ENCODE measurements at regions not wholly inside any gene's neighbourhood (a gene's known extent, or its start where the extent isn't known, plus 50 kb on each side); places are given as distances from the start of the nearest gene placed in this dataset.
"Not testable (repeated sequence)": the region's sequence is repeated elsewhere in the genome, so short reads cannot be mapped to it uniquely, and the experiment has no call there.

- H3K27me3 ChIP-seq (ENCODE audit: insufficient read depth, low read length): no peaks in the 10 kb centered on the region
- no peak overlapping the region for H3K9ac ChIP-seq (ENCODE audit: low read depth, low read length)
- no peak overlapping the region for H3K4me3 ChIP-seq (ENCODE audit: low read length)
- no peaks in the 10 kb centered on the region for H3K36me3 ChIP-seq (ENCODE audit: insufficient read depth, low read length)
- H3K4me1 ChIP-seq (ENCODE audit: insufficient read depth, low read length): peaks cover 14% of the 10 kb centered on the region
- no peaks in the 10 kb centered on the region for H3K9me3 ChIP-seq (ENCODE audit: insufficient read depth, low read depth, low read length)
- 88% methylated on average over 3 of the region's 3 CpGs for WGBS
- H3K27ac ChIP-seq (ENCODE audit: low read depth, low read length): no peak overlapping the region
Observed at GRCh38 chr10:33935350-33935749, 600.9 kb upstream of the NRP1 start.

GRCh38 chr10:33930079-33930478 is 595.6 kb upstream of the NRP1 start:
- H3K27me3 ChIP-seq (ENCODE audit: insufficient read depth, low read length): no peaks in the 10 kb centered on the region
- H3K9me3 ChIP-seq (ENCODE audit: insufficient read depth, low read depth, low read length): no peaks in the 10 kb centered on the region
- H3K36me3 ChIP-seq (ENCODE audit: insufficient read depth, low read length): no peaks in the 10 kb centered on the region
- no peak overlapping the region for H3K4me3 ChIP-seq (ENCODE audit: low read length)
- WGBS: 90% methylated on average over 1 of the region's 1 CpG
- no peak overlapping the region for H3K9ac ChIP-seq (ENCODE audit: low read depth, low read length)
- H3K4me1 ChIP-seq (ENCODE audit: insufficient read depth, low read length): no peaks in the 10 kb centered on the region; the same call in 1 of the 2 replicates
- no peak overlapping the region for H3K27ac ChIP-seq (ENCODE audit: low read depth, low read length)

- Histone ChIP-seq H3K4me1 (ENCODE audit: insufficient read depth, low read length) (no peaks in the 10 kb centered on the region; the same call in 1 of the 2 replicates), H3K4me3 (ENCODE audit: low read length) (no peak overlapping the region), H3K9ac (ENCODE audit: low read depth, low read length) (no peak overlapping the region), H3K9me3 (ENCODE audit: insufficient read depth, low read depth, low read length) (no peaks in the 10 kb centered on the region), H3K27ac (ENCODE audit: low read depth, low read length) (no peak overlapping the region), H3K27me3 (ENCODE audit: insufficient read depth, low read length) (no peaks in the 10 kb centered on the region), H3K36me3 (ENCODE audit: insufficient read depth, low read length) (no peaks in the 10 kb centered on the region)
- WGBS: 97% methylated on average over 7 of the region's 7 CpGs
Observed at GRCh38 chr10:33927347-33927746, 592.9 kb upstream of the NRP1 start.

GRCh38 chr10:33921970-33922605 is 587.6 kb upstream of the NRP1 start:
- WGBS: 92% methylated on average over 4 of the region's 5 CpGs
- no peak overlapping the region for H3K9ac ChIP-seq (ENCODE audit: low read depth, low read length)
- no peak overlapping the region for H3K4me3 ChIP-seq (ENCODE audit: low read length)
- H3K4me1 ChIP-seq (ENCODE audit: insufficient read depth, low read length): no peaks in the 10 kb centered on the region
- H3K9me3 ChIP-seq (ENCODE audit: insufficient read depth, low read depth, low read length): no peaks in the 10 kb centered on the region
- no peaks in the 10 kb centered on the region for H3K27me3 ChIP-seq (ENCODE audit: insufficient read depth, low read length)
- no peak overlapping the region for H3K27ac ChIP-seq (ENCODE audit: low read depth, low read length)
- H3K36me3 ChIP-seq (ENCODE audit: insufficient read depth, low read length): no peaks in the 10 kb centered on the region

GRCh38 chr10:33920351-33920750 is 585.9 kb upstream of the NRP1 start:
- Histone ChIP-seq H3K27me3 (ENCODE audit: insufficient read depth, low read length) (no peaks in the 10 kb centered on the region), H3K27ac (ENCODE audit: low read depth, low read length) (no peak overlapping the region), H3K9ac (ENCODE audit: low read depth, low read length) (no peak overlapping the region), H3K4me1 (ENCODE audit: insufficient read depth, low read length) (no peaks in the 10 kb centered on the region), H3K4me3 (ENCODE audit: low read length) (no peak overlapping the region), H3K9me3 (ENCODE audit: insufficient read depth, low read depth, low read length) (no peaks in the 10 kb centered on the region), H3K36me3 (ENCODE audit: insufficient read depth, low read length) (no peaks in the 10 kb centered on the region)
- 93% methylated on average over 1 of the region's 1 CpG for WGBS

- H3K9ac ChIP-seq (ENCODE audit: low read depth, low read length): no peak overlapping the region
- H3K4me1 ChIP-seq (ENCODE audit: insufficient read depth, low read length): no peaks in the 10 kb centered on the region
- H3K4me3 ChIP-seq (ENCODE audit: low read length): no peak overlapping the region
- H3K9me3 ChIP-seq (ENCODE audit: insufficient read depth, low read depth, low read length): no peaks in the 10 kb centered on the region
- H3K36me3 ChIP-seq (ENCODE audit: insufficient read depth, low read length): no peaks in the 10 kb centered on the region
- 90% methylated on average over 1 of the region's 1 CpG for WGBS
- H3K27me3 ChIP-seq (ENCODE audit: insufficient read depth, low read length): no peaks in the 10 kb centered on the region
- H3K27ac ChIP-seq (ENCODE audit: low read depth, low read length): no peak overlapping the region
Observed at GRCh38 chr10:33919244-33919643, 584.8 kb upstream of the NRP1 start.

- H3K36me3 ChIP-seq (ENCODE audit: insufficient read depth, low read length): no peaks in the 10 kb centered on the region
- no peak overlapping the region for H3K9ac ChIP-seq (ENCODE audit: low read depth, low read length)
- no peaks in the 10 kb centered on the region for H3K9me3 ChIP-seq (ENCODE audit: insufficient read depth, low read depth, low read length)
- H3K4me3 ChIP-seq (ENCODE audit: low read length): no peak overlapping the region
- no peaks in the 10 kb centered on the region for H3K4me1 ChIP-seq (ENCODE audit: insufficient read depth, low read length)
- no peak overlapping the region for H3K27ac ChIP-seq (ENCODE audit: low read depth, low read length)
- H3K27me3 ChIP-seq (ENCODE audit: insufficient read depth, low read length): no peaks in the 10 kb centered on the region
- 94% methylated on average over 8 of the region's 8 CpGs for WGBS
Observed at GRCh38 chr10:33917069-33917780, 582.8 kb upstream of the NRP1 start.

GRCh38 chr10:33914746-33915145 is 580.3 kb upstream of the NRP1 start:
- H3K4me1 ChIP-seq (ENCODE audit: insufficient read depth, low read length): no peaks in the 10 kb centered on the region
- no peaks in the 10 kb centered on the region for H3K36me3 ChIP-seq (ENCODE audit: insufficient read depth, low read length)
- no peaks in the 10 kb centered on the region for H3K9me3 ChIP-seq (ENCODE audit: insufficient read depth, low read depth, low read length)
- no peak overlapping the region for H3K9ac ChIP-seq (ENCODE audit: low read depth, low read length)
- no peaks in the 10 kb centered on the region for H3K27me3 ChIP-seq (ENCODE audit: insufficient read depth, low read length)
- 92% methylated on average over 2 of the region's 2 CpGs for WGBS
- no peak overlapping the region for H3K4me3 ChIP-seq (ENCODE audit: low read length)
- no peak overlapping the region for H3K27ac ChIP-seq (ENCODE audit: low read depth, low read length)

- H3K9me3 ChIP-seq (ENCODE audit: insufficient read depth, low read depth, low read length): no peaks in the 10 kb centered on the region
- no peak overlapping the region for H3K9ac ChIP-seq (ENCODE audit: low read depth, low read length)
- H3K36me3 ChIP-seq (ENCODE audit: insufficient read depth, low read length): no peaks in the 10 kb centered on the region
- H3K4me1 ChIP-seq (ENCODE audit: insufficient read depth, low read length): no peaks in the 10 kb centered on the region
- no peak overlapping the region for H3K4me3 ChIP-seq (ENCODE audit: low read length)
- no peak overlapping the region for H3K27ac ChIP-seq (ENCODE audit: low read depth, low read length)
- no peaks in the 10 kb centered on the region for H3K27me3 ChIP-seq (ENCODE audit: insufficient read depth, low read length)
- WGBS: 100% methylated on average over 2 of the region's 3 CpGs
Observed at GRCh38 chr10:33913194-33913593, 578.7 kb upstream of the NRP1 start.

- WGBS: 96% methylated on average over 3 of the region's 4 CpGs
- H3K9me3 ChIP-seq (ENCODE audit: insufficient read depth, low read depth, low read length); H3K9ac ChIP-seq (ENCODE audit: low read depth, low read length); H3K27me3 ChIP-seq (ENCODE audit: insufficient read depth, low read length); H3K4me1 ChIP-seq (ENCODE audit: insufficient read depth, low read length); H3K36me3 ChIP-seq (ENCODE audit: insufficient read depth, low read length); H3K4me3 ChIP-seq (ENCODE audit: low read length); H3K27ac ChIP-seq (ENCODE audit: low read depth, low read length): not testable (repeated sequence)
Observed at GRCh38 chr10:33909476-33909875, 575.0 kb upstream of the NRP1 start.

- H3K4me3 ChIP-seq (ENCODE audit: low read length): no peak overlapping the region
- H3K27me3 ChIP-seq (ENCODE audit: insufficient read depth, low read length): no peaks in the 10 kb centered on the region
- WGBS: 100% methylated on average over 2 of the region's 2 CpGs
- no peak overlapping the region for H3K27ac ChIP-seq (ENCODE audit: low read depth, low read length)
- 0 out of 2 replicates have a peak, but pooled peaks cover 5% of the 10 kb centered on the region for H3K9me3 ChIP-seq (ENCODE audit: insufficient read depth, low read depth, low read length)
- H3K4me1 ChIP-seq (ENCODE audit: insufficient read depth, low read length): no peaks in the 10 kb centered on the region; the same call in 1 of the 2 replicates
- H3K36me3 ChIP-seq (ENCODE audit: insufficient read depth, low read length): no peaks in the 10 kb centered on the region
- no peak overlapping the region for H3K9ac ChIP-seq (ENCODE audit: low read depth, low read length)
Observed at GRCh38 chr10:33901166-33901565, 566.7 kb upstream of the NRP1 start.
